Panc1 (cell line): ENCODE measurements at regions not wholly inside any gene's neighbourhood (a gene's known extent, or its start where the extent isn't known, plus 50 kb on each side); places are given as distances from the start of the nearest gene placed in this dataset.

Experiments used
- ATAC-seq: fragments of 200-7000 bp; cut with Tn5 transposase; 2 replicates; pipeline ENCODE4 v1.9.1; 2020; ENCODE audit warnings: mild to moderate bottlenecking, moderate library complexity
- BruUV-seq: library from RNA; stranded (reverse); fragments of 400-500 nt; replicated peaks from 2 replicates; lab custom pipeline; 2021; lab: Mats Ljungman, UMichigan
- CTCF ChIA-PET: fragments of 300-600 bp; sonication (Branson Sonifier 250); formaldehyde crosslinking; loops from one replicate; lab custom pipeline; 2022; ENCODE audit warnings: antibody characterized with exemption; lab: Charles Lee
- POLR2A ChIA-PET: fragments of 300-600 bp; sonication (Branson Sonifier 250); formaldehyde crosslinking; loops from one replicate; lab custom pipeline; 2022; ENCODE audit warnings: antibody characterized with exemption; lab: Charles Lee
- DNase-seq: peaks from one replicate; pipeline ENCODE4 v3.0.0-alpha.2; 2010; ENCODE audit warnings: low read depth, low spot score
- H3K27ac ChIP-seq: 2 replicates; pipeline ENCODE4 v1.5.1; 2011; ENCODE audit warnings: mild to moderate bottlenecking, low read length, inconsistent platforms
- H3K27me3 ChIP-seq: fragments of 200-500 bp; sonication (Bioruptor generic); 2 replicates; pipeline ENCODE4 v1.6.0; 2014; ENCODE audit warnings: low read length, inconsistent platforms; ENCODE audit not compliant: control insufficient read depth, insufficient read depth
- H3K36me3 ChIP-seq: fragments of 200-500 bp; sonication (Bioruptor generic); 2 replicates; pipeline ENCODE4 v1.5.1; 2014; ENCODE audit warnings: inconsistent platforms, mild to moderate bottlenecking, low read length, moderate library complexity; ENCODE audit not compliant: control insufficient read depth, insufficient read depth
- H3K4me1 ChIP-seq: 2 replicates; pipeline ENCODE4 v1.5.1; 2011; ENCODE audit warnings: inconsistent platforms, mild to moderate bottlenecking, low read length, moderate library complexity; ENCODE audit not compliant: control insufficient read depth, insufficient read depth
- H3K4me3 ChIP-seq, 2 experiments: 2 replicates each; pipeline ENCODE4 v1.5.1; 2011 to 2012; ENCODE audit warnings: low read depth in 2 of 2, low read length in 2 of 2, mild to moderate bottlenecking in 2 of 2, inconsistent platforms in 1 of 2, moderate library complexity in 1 of 2
- H3K9me3 ChIP-seq: fragments of 200-500 bp; sonication (Bioruptor generic); 2 replicates; pipeline ENCODE4 v1.5.1; 2014; ENCODE audit warnings: low read depth, mild to moderate bottlenecking, inconsistent platforms, low read length, moderate library complexity; ENCODE audit not compliant: control insufficient read depth, insufficient read depth
- POLR2AphosphoS5 ChIP-seq: IDR thresholded peaks from 2 replicates; pipeline ENCODE4 v1.6.1; 2012; ENCODE audit warnings: mild to moderate bottlenecking, low read depth, low read length, moderate library complexity
- REST ChIP-seq, 2 experiments: IDR thresholded peaks; 2 replicates each; pipeline ENCODE4 v1.6.1; 2011 to 2012; ENCODE audit warnings: low read depth in 2 of 2, control low read depth in 1 of 2, low read length in 1 of 2, mild to moderate bottlenecking in 1 of 2, moderate library complexity in 1 of 2; ENCODE audit not compliant: insufficient read depth in 1 of 2
- SIN3A ChIP-seq: IDR thresholded peaks from 2 replicates; pipeline ENCODE4 v1.6.1; 2012; ENCODE audit warnings: low read depth, mild to moderate bottlenecking, low read length, moderate library complexity, borderline replicate concordance; ENCODE audit not compliant: insufficient read depth
- TCF7L2 ChIP-seq: IDR thresholded peaks from 2 replicates; pipeline ENCODE4 v1.6.1; 2011; ENCODE audit warnings: mild to moderate bottlenecking, low read depth, low read length, inconsistent platforms
- in situ Hi-C: cut with HindIII; loops from 2 replicates; pipeline ENCODE4 v1.10.0; 2016; ENCODE audit warnings: low sequenced_read_pairs, low pct_unique_long_range_greater_than_20kb
- intact Hi-C: fragments of 100-400 bp; cut with micrococcal nuclease; formaldehyde crosslinking; loops from one replicate; pipeline ENCODE4 v1.10.0; 2022; ENCODE audit not compliant: unreplicated experiment
- TF ChIP-seq, protein P1 (sequence below): fragments of 450-650 bp; IDR thresholded peaks from 2 replicates; pipeline ENCODE4 v1.5.1; 2017; ENCODE audit warnings: mild to moderate bottlenecking

DNA sequence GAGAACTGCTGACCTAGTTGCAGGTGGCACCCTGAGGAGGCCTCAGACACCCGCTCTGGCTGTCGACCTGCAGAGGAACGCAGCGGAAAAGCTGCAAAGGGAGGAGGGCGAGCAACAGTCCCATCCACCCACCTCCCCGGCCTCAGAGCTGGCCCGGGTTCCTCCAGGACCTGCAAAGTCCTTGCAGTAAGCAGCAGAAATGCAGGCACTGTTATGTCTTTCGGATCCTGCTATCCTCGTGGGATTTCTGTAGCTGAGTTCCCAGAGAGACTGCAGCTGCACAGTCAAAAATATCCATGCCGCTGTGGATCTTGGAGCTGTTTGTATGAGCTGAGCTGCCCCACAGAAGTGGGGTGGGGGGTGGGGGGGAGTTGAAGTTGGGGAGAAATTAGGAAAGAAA is 251.3 kb downstream of the ANKRD60 start:
- TF ChIP-seq TCF7L2 (no peak), REST (IDR thresholded peaks at IDR 0.05; ENCODE audit: insufficient read depth in 1 of 2, low read depth in 2 of 2, low read length in 1 of 2) (no peak), POLR2AphosphoS5 (no peak), SIN3A (no peak)
- TF ChIP-seq, protein P1, sequence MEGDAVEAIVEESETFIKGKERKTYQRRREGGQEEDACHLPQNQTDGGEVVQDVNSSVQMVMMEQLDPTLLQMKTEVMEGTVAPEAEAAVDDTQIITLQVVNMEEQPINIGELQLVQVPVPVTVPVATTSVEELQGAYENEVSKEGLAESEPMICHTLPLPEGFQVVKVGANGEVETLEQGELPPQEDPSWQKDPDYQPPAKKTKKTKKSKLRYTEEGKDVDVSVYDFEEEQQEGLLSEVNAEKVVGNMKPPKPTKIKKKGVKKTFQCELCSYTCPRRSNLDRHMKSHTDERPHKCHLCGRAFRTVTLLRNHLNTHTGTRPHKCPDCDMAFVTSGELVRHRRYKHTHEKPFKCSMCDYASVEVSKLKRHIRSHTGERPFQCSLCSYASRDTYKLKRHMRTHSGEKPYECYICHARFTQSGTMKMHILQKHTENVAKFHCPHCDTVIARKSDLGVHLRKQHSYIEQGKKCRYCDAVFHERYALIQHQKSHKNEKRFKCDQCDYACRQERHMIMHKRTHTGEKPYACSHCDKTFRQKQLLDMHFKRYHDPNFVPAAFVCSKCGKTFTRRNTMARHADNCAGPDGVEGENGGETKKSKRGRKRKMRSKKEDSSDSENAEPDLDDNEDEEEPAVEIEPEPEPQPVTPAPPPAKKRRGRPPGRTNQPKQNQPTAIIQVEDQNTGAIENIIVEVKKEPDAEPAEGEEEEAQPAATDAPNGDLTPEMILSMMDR = no peak
- POLR2A ChIA-PET = no interaction called here
- no TSS peak for BruUV-seq
- Histone ChIP-seq H3K9me3 (no peaks in the 10 kb centered on the region), H3K4me1 (no peaks in the 10 kb centered on the region), H3K36me3 (no peaks in the 10 kb centered on the region), H3K27me3 (no peaks in the 10 kb centered on the region), H3K27ac (no peak overlapping the region), H3K4me3 (no peak overlapping the region)
- CTCF ChIA-PET = no interaction called here
- DNase-seq = no peak
- intact Hi-C loops (no loop called here), in situ Hi-C loops (no loop called here)
- no peak for ATAC-seq

GRCh38 chr20:57974863-57975262 is 253.6 kb downstream of the ANKRD60 start:
- TF ChIP-seq TCF7L2 (no peak), SIN3A (no peak), POLR2AphosphoS5 (no peak), REST (IDR thresholded peaks at IDR 0.05; ENCODE audit: insufficient read depth in 1 of 2, low read depth in 2 of 2, low read length in 1 of 2) (no peak)
- TF ChIP-seq, protein P1 = no peak
- BruUV-seq = no TSS peak
- H3K27ac ChIP-seq = no peak overlapping the region
- H3K4me3 ChIP-seq = no peak overlapping the region
- no peak for ATAC-seq
- intact Hi-C loops = no loop called here
- in situ Hi-C loops = no loop called here
- no peaks in the 10 kb centered on the region for H3K9me3 ChIP-seq
- ChIA-PET CTCF (no interaction called here), POLR2A (no interaction called here)
- no peaks in the 10 kb centered on the region for H3K4me1 ChIP-seq
- DNase-seq = no peak
- H3K36me3 ChIP-seq = no peaks in the 10 kb centered on the region
- H3K27me3 ChIP-seq = no peaks in the 10 kb centered on the region
